ENCODE measurements at regions not wholly inside any gene's neighbourhood (a gene's known extent, or its start where the extent isn't known, plus 50 kb on each side); places are given as distances from the start of the nearest gene placed in this dataset.
"Not testable (repeated sequence)": the region's sequence is repeated elsewhere in the genome, so short reads cannot be mapped to it uniquely, and the experiment has no call there.

- no peak for DNase-seq
These were observed 50.4 kb upstream of the SOD1 start for GRCh38 chr21:31609081-31609480.

DNA sequence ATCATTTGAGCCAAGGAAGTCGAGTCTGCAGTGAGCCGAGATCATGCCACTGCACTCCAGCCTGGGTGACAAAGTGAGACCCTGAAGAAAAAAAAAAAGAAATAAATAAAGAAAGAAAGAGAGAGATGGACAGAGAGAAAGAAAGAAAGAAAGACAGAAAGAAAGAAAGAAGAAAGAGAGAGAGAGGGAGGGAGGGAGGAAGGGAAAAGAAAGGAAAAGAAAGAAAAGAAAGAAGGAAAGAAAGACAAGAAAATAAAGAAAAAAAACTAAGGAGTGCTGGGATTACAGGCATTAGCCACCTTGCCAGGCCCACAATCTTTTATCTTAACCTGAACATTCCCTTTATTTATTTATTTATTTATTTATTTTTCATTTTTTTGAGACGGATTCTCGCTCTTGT is 51.7 kb upstream of the SOD1 start:
- DNase-seq: no peak

DNA sequence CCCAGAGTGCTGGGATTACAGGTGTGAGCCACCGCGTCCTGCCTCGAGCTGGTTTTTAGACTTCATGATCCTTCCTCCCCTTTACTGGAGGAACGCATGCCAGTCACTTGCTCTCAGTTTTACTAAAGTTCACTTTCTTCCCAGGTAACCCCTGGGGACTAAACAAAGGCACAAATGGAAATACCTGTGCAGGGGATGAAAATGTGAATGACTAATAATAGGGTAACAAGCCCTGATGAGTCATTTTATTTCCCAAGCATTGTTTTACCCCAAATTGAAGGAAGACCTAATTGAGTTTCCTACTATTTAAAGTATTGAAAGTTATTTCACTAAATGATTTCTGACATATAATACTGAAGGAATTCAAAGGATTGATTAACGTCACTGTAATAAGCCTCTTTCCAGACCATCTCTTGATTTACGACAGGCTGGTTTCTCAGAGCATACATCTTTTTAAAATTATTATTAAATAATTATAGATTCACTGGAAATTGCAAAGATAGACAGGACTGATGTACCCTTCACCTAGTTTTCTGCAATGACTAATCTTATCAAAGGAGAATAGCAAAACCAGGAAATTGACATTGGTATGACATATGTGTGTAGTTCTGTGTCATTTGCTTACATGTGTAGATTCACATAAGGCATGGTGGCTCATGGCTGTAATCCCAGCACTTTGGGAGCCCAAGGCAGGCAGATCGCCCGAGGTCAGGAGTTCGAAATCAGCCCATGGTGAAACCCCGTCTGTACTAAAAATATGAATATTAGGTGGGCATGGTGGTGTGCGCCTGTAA is 53.2 kb upstream of the SOD1 start:
- no peak for DNase-seq

DNA sequence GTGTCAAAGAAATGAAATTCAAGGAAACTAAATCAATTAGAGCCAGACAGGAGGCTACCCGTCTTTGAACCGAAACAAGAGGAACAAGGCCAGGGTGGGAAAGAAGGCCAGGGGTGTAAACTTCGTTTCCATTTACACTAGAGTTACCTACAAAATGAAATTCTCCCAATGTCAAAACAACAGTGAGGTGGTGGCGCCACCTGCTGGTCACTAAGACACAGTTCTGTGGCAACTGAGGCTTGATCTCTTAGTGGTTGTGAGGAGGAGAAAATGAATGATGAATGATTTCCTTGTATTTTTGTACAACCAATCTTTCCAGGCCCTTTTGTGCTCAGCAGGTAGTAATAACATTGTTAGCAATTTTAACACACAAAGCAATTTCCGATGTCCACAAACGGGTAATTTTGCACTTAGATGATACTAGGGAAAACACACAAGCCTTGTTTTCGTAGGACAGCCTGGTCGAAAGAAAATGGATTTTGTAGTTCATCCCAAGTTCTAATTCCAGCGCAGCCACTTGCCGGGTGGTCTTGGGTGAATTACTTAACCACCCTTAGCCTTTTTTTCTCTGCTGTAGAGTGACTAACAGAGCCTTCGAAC is 54.8 kb upstream of the SOD1 start:
- peak; percentile 71 for DNase-seq

DNA sequence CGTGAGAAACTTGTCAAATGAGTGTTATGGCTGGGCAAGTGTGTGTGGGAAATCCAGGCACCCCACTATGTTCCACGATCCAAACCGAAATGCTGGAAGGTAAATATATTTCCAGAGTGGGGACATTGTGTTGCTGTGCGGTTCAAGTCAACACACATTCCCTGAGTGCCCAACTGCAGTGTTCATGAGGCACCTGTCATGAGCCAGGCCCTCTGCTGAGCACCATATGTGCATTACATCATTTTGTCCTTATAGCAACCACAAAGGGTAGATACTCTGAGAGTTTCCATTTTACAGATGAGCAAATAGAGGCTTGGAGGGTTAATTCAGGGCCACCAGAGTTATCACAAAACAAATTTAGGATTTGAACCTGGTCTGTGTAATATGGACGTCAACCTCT is 59.9 kb upstream of the SOD1 start:
- DNase-seq: no peak

DNA sequence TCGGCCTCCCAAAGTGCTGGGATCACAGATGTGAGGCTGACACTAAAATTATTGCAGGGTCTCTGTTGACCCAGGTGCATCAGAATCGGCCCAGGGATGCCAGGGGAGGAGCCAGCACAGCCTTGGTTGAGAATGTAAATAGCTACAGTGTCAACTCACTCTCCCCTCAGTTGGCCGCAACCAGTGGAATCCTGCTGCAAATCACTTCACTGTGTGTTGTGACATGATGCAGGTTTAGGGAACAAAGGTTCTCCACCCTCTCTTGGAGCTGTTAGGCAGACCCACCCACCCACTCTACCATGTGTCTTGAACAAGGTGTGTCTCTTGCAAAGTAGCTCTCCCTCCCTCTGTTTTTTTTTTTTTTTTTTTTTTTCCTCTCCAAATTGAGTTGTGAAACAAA is 60.5 kb upstream of the SOD1 start:
- DNase-seq: no peak

GRCh38 chr21:31597683-31598082 is 61.8 kb upstream of the SOD1 start:
- DNase-seq: no peak

- DNase-seq: no peak
These were observed 63.4 kb upstream of the SOD1 start for GRCh38 chr21:31596055-31596454.

DNA sequence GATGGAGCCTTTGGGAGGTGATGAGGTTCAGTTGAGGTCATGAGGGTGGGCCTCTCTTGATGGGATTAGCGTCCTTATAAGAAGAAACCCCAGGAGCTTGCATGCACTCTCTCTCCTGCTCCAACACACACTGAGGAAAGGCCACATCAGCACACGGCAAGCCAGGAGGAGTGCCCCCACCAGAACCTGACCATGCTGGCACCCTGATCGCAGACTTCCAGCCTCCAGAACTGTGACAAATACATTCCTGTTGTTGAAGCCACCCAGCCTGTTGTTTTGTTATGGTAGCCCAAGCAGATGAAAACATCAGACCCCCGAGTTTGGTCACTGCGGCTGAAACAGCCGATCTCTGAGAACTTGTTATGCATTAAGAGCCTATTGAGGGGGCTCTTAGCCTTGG is 64.8 kb upstream of the SOD1 start:
- DNase-seq: no peak

GRCh38 chr21:31594279-31594678 is 65.2 kb upstream of the SOD1 start:
- DNase-seq: no peak

- no peak for DNase-seq
These were observed 66.4 kb upstream of the SOD1 start for GRCh38 chr21:31592963-31593560.

GRCh38 chr21:31592516-31592915 is 67.0 kb upstream of the SOD1 start:
- no peak for DNase-seq

DNA sequence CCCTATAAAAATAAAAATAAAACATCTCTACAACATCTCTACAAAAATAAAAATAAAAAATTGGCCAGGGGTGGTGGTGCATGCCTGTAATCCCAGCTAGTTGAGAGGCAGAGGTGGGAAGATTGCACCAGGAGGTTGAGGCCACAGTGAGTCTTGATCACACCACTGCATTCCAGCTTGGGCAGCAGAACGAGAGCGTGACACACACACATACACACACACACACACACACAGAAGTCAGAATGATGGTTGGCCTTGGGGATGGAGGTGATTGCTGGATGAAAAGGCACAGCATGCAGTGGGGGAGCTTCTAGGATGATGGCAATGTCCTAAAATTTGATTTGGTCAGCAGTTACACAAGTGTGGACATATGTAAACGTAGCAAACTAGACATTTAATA is 69.7 kb upstream of the SOD1 start:
- no peak for DNase-seq

DNA sequence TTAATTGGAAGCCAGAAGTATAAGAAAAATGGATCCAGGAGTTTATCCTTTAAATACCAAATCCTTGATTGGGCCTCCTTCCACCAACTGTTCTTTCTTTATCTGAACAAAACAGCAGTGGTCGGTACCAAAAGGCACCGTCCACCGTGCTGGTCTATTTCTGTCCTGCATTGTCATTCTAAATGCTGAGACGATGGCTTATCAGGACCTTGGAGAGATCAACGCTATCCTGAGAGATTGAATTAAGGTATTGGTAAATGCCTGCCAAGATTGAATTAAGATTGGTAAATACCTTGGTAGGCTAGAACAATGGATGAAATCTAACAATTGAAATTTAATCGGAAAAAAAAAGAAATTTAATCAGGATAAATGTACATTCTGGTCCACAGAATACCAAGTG is 73.4 kb upstream of the SOD1 start:
- DNase-seq: no peak

DNA sequence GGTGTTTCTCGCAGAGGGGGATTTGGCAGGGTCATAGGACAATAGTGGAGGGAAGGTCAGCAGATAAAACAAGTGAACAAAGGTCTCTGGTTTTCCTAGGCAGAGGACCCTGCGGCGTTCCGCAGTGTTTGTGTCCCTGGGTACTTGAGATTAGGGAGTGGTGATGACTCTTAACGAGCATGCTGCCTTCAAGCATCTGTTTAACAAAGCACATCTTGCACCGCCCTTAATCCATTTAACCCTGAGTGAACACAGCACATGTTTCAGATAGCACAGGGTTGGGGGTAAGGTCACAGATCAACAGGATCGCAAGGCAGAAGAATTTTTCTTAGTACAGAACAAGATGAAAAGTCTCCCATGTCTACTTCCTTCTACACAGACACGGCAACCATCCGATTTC is 75.6 kb upstream of the SOD1 start:
- not testable (repeated sequence) for DNase-seq

DNA sequence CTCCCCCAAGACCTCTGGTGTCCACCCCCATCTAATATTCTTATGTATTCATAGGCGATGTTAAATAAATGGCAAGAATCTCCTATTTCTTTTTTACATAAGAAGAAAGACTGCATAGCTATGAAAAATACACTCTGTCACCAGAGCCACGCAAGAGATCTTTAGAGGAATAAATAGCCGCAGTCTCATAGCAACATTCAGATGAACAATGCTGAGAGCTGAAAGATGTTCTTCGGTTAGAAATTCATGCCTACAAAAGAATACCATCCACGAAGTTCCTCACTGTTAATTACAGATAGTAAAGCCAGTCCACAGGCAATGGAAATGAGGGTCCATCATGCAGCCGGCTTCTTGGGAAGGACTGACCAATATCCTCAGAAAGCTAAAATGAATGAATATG is 76.0 kb upstream of the SOD1 start:
- DNase-seq: no peak

- DNase-seq: peak; percentile 80
These were observed 78.6 kb upstream of the SOD1 start for GRCh38 chr21:31580866-31581276.

DNA sequence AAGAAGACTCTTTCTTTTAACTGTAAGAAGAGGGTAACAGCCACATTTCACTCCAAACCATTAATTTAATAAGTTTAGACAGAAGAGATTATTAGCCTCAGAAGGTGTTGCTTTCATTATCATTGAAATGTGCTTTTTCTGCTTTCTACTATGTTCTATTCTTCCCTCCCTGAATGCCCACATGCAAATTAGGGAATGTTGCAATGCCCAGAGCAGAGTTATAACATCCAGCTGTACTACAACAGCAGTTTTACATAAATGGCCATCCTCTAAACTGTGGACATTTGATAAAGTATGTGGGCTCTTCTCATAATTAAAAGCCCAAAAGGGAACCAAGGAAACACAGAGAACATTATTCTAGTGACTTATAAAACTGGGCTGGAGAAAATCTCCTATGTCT is 82.2 kb upstream of the SOD1 start:
- no peak for DNase-seq

- DNase-seq: no peak
These were observed 83.1 kb upstream of the SOD1 start for GRCh38 chr21:31576428-31576827.

DNA sequence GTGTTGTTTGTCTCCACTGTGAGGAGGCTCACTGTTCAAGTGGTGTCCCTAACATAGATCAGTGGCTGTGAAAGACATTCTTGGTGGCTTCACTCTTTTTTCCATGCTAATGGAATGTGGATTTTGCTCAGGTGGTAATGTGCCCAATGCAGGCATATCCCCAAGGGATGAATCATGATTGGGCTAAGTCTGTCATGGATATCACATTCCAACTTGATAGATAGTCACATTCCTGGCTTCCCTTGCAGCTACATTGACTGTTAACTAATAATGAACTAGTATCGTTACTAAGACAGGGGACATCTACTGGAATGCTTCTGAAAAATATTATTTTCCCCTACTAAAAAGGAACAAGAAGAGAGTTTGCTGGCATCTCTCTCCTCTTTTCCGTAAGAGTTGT is 86.3 kb upstream of the SOD1 start:
- DNase-seq: no peak

DNA sequence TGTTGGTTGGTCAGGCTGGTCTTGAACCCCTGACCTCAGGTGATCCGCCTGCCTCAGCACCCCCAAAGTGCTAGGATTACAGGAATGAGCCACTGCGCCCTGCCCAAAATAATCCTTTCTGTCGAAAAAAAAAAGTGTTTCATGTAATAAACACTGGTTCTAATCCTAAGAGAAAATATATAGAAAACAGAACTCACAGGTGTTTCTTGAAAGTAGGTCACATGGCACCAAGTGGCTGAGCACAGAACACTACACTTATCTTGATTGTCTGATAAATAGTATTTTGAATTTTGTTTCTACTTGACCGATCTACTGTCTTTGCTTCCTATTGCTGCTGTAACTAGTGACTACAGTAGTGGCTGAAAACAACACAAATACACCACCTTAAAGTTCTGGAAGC is 87.6 kb upstream of the SOD1 start:
- no peak for DNase-seq

GRCh38 chr21:31570824-31571566 is 88.5 kb upstream of the SOD1 start:
- DNase-seq: no peak

DNA sequence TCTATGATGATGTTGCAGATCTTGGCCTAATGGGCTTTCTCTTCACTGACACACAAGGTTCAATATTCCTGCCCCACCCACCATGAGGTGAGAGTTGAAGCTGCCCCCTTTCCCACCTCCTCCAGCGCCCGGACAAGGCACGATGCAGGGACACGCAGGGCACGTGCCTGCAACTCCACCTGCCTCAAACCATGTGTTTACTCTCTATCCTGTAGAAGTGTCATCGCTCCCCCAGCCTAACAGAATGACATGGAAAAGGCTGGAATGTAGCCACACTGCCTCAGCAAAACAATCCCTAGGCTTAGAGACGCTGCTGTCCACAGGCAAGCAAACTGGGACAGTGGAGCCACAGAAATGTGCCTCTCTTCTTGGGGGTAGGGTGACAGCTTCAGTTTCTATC is 92.9 kb upstream of the SOD1 start:
- DNase-seq: no peak

GRCh38 chr21:31566064-31566463 is 93.4 kb upstream of the SOD1 start:
- no peak for DNase-seq

All from activated CD4-positive, CD25-positive, alpha-beta regulatory T cell treated with anti-CD3 and anti-CD28 coated beads, Interleukin-2, amount 50 U/mL, for 72 hours (primary cell).